Breast epithelium (tissue), 4 donors: ENCODE measurements at regions not wholly inside any gene's neighbourhood (a gene's known extent, or its start where the extent isn't known, plus 50 kb on each side); places are given as distances from the start of the nearest gene placed in this dataset.

Source experiments
- DNase-seq, 2 donors: peaks; one replicate each; pipeline ENCODE4 v3.0.0-alpha.2; 2019; ENCODE audit warnings: low spot score in 2 of 2
- H3K27ac ChIP-seq, 2 donors: fragments of 200-600 bp; sonication (generic) in 1 of 2; one replicate each; pipeline ENCODE4 v1.5.1; 2016 to 2019; ENCODE audit warnings: mild to moderate bottlenecking in 1 of 2
- H3K27me3 ChIP-seq, 2 donors: fragments of 200-600 bp; sonication (generic) in 1 of 2; one replicate each; pipeline versions ENCODE4 v1.5.1 to v1.6.0; 2017 to 2019; ENCODE audit warnings: control low read depth in 1 of 2, mild to moderate bottlenecking in 1 of 2
- H3K36me3 ChIP-seq: fragments of 200-600 bp; one replicate; pipeline ENCODE4 v1.5.1; 2019
- H3K4me1 ChIP-seq, 2 donors: fragments of 200-600 bp; sonication (generic); one replicate each; pipeline ENCODE4 v1.5.1; 2016 to 2019; ENCODE audit warnings: control low read depth in 1 of 2
- H3K4me3 ChIP-seq, 3 donors: fragments of 200-600 bp; sonication (generic); 1 replicate in 2 of 3; 2 replicates in 1 of 3; pipeline ENCODE4 v1.5.1; 2016 to 2019; ENCODE audit warnings: mild to moderate bottlenecking in 3 of 3, moderate library complexity in 2 of 3
- H3K9me3 ChIP-seq, 2 donors: fragments of 200-600 bp; sonication (generic) in 1 of 2; one replicate each; pipeline ENCODE4 v1.5.1; 2016 to 2019; ENCODE audit warnings: control low read depth in 1 of 2
- POLR2A ChIP-seq: fragments of 450-650 bp; IDR thresholded peaks from one replicate; pipeline ENCODE4 v1.6.1; 2016; ENCODE audit warnings: antibody characterized with exemption, mild to moderate bottlenecking, moderate library complexity
- POLR2AphosphoS5 ChIP-seq, 3 donors: sonication (generic); formaldehyde crosslinking; IDR thresholded peaks; one replicate each; pipeline ENCODE4 v1.6.1; 2017; ENCODE audit warnings: antibody characterized with exemption in 3 of 3
- intact Hi-C: fragments of 100-400 bp; cut with DNase I; formaldehyde crosslinking; loops from one replicate; pipeline ENCODE4 v1.15.1; 2023; ENCODE audit warnings: low total_unique reads
- TF ChIP-seq, protein P1 (sequence below), 3 donors: fragments of 450-650 bp; IDR thresholded peaks; one replicate each; pipeline ENCODE4 v1.5.1; 2016 to 2017; ENCODE audit warnings: antibody characterized with exemption in 3 of 3, mild to moderate bottlenecking in 3 of 3, moderate library complexity in 3 of 3

DNA sequence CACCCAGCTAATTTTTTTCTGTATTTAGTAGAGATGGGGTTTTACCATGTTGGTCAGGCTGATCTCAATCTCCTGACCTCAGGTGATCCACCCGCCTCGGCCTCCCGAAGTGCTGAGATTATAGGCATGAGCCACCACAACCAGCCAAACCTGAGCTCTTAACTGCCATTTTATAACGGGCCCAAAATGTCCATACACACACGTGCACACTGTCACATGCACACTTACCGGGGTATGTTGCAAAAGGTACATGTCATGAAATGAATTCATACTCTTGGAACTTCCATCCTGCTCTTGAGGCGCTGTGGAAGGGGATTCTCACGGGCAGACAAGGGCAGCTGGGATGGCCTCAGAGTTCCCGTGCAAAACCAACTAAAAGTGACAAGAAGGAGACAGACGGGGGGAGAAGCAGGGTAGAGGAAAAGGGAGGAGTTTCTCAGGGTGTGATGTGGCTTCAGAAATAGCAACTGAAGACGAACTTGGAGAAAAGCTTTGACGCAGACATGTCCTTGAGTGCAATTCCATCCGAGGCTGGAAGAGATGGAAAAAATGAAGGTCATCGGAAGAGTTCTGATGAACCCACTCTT is 110.9 kb downstream of the BDH1 start:
- Histone ChIP-seq H3K9me3 (no peaks in the 10 kb centered on the region), H3K4me1 (no peaks in the 10 kb centered on the region), H3K4me3 (no peak overlapping the region), H3K27me3 (no peaks in the 10 kb centered on the region), H3K27ac (no peak overlapping the region), H3K36me3 (no peaks in the 10 kb centered on the region)
- DNase-seq = no peak
- no peak for TF ChIP-seq POLR2A
- intact Hi-C loops = no loop called here

DNA sequence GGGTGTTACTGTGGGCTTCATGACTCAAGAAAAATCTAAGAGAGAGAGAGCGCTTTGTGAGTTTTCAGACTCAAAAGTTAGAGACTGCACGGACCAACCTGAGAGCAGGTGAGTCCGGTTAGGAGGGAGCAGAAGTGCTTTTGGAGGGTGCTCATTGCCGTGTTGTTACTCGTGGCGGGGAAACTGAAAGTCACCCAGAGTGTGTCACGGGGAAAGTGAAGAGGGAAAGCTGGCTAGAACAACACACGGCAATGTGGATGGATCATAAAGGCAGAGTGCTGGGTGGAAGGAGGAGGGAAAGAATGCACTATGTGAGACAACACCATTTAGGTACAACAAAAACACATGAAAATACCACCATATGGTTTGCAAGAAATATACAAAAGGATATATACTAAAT is 112.3 kb downstream of the BDH1 start:
- Histone ChIP-seq H3K36me3 (no peaks in the 10 kb centered on the region), H3K4me3 (no peak overlapping the region), H3K9me3 (no peaks in the 10 kb centered on the region), H3K4me1 (no peaks in the 10 kb centered on the region), H3K27me3 (no peaks in the 10 kb centered on the region), H3K27ac (no peak overlapping the region)
- no peak for DNase-seq
- intact Hi-C loops = no loop called here
- TF ChIP-seq POLR2AphosphoS5 (IDR thresholded peaks at IDR 0.05) (no peak), POLR2A (no peak)
- TF ChIP-seq, protein P1, sequence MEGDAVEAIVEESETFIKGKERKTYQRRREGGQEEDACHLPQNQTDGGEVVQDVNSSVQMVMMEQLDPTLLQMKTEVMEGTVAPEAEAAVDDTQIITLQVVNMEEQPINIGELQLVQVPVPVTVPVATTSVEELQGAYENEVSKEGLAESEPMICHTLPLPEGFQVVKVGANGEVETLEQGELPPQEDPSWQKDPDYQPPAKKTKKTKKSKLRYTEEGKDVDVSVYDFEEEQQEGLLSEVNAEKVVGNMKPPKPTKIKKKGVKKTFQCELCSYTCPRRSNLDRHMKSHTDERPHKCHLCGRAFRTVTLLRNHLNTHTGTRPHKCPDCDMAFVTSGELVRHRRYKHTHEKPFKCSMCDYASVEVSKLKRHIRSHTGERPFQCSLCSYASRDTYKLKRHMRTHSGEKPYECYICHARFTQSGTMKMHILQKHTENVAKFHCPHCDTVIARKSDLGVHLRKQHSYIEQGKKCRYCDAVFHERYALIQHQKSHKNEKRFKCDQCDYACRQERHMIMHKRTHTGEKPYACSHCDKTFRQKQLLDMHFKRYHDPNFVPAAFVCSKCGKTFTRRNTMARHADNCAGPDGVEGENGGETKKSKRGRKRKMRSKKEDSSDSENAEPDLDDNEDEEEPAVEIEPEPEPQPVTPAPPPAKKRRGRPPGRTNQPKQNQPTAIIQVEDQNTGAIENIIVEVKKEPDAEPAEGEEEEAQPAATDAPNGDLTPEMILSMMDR (IDR thresholded peaks at IDR 0.05) = no peak

DNA sequence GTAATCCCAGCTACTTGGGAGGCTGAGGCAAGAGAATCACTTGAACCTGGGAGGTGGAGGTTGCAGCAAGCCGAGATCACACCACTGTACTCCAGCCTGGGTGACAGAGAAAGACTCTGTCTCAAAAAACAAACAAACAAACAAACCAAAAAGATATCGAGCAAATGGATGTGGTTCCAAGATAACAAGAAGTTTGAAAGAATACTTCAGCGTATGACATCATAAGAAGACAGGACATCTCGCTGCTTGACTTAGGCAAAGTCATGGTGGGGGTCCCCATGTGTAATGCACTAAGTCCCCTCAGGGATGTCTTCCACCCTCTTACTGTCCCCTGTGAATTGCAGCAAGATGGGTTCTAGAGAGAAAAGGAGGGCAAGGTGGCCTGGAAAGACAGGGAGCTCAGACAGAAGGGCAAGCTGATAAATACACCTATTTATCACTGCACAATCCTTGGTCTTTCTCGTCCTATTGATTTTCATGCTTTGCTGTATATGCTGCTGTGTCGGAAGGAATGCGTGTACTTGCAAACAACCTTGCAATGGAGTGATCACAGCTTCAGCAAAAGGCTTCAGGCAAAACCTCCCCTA is 115.0 kb downstream of the BDH1 start:
- no peak for DNase-seq
- intact Hi-C loops = no loop called here
- Histone ChIP-seq H3K4me1 (no peaks in the 10 kb centered on the region), H3K36me3 (no peaks in the 10 kb centered on the region), H3K9me3 (no peaks in the 10 kb centered on the region), H3K27ac (no peak overlapping the region), H3K27me3 (no peaks in the 10 kb centered on the region), H3K4me3 (no peak overlapping the region)
- TF ChIP-seq POLR2AphosphoS5 (IDR thresholded peaks at IDR 0.05) = no peak
- TF ChIP-seq, protein P1 (IDR thresholded peaks at IDR 0.05) = no peak
- TF ChIP-seq POLR2A = no peak

DNA sequence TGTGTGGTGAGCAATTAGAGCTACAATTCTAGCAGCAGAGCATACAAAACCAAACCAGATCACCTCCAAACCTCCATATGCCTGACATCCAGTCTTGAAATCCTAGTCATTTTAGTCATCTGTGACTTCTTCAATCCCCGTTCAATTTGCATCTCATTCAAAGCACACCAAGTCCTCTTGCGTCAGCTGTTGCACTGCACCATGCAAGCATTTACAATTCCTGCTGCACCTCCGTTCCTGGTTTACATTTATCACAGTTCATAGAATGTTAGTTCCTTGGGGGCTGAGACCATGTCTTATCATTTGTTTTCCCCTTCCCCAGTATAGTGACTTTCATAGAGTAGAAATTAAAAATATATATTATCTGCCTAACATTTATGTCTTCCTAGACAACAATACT is 116.9 kb downstream of the BDH1 start:
- Histone ChIP-seq H3K27me3 (no peaks in the 10 kb centered on the region), H3K27ac (no peak overlapping the region)
- TF ChIP-seq POLR2AphosphoS5 (IDR thresholded peaks at IDR 0.05) (no peak), POLR2A (no peak)
- TF ChIP-seq, protein P1 (IDR thresholded peaks at IDR 0.05) = no peak

DNA sequence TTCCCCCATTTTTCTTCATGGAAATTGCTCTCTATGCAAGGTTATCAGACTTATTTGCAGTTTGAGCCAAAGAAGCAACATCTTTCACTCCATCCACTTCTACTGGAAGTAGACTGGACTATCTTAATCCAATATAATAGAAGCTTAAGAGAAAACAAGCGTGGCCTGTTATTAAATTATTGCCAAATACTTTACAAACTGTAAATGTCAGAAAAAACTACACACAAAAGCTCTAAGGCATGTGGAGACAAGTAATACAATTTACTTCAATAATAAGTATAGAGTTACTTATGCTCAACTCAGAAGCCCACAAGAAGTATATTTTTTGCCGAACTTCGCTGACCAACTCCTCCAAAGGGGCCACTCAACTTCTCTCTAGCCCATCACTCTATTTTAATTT is 120.3 kb downstream of the BDH1 start:
- Histone ChIP-seq H3K27ac (no peak overlapping the region), H3K36me3 (no peaks in the 10 kb centered on the region), H3K4me1 (no peaks in the 10 kb centered on the region), H3K9me3 (no peaks in the 10 kb centered on the region), H3K4me3 (no peak overlapping the region), H3K27me3 (no peaks in the 10 kb centered on the region)
- DNase-seq = no peak
- intact Hi-C loops = no loop called here
- no peak for TF ChIP-seq POLR2AphosphoS5 (IDR thresholded peaks at IDR 0.05)
- TF ChIP-seq, protein P1 (IDR thresholded peaks at IDR 0.05) = no peak
- no peak for TF ChIP-seq POLR2A

More for the DNA sequence above, 116.9 kb downstream of the BDH1 start:
- no peak for DNase-seq
- intact Hi-C loops = no loop called here
- Histone ChIP-seq H3K4me1 (no peaks in the 10 kb centered on the region), H3K9me3 (no peaks in the 10 kb centered on the region), H3K4me3 (no peak overlapping the region), H3K36me3 (no peaks in the 10 kb centered on the region)
